Ishikawa (cell line): ENCODE measurements at regions not wholly inside any gene's neighbourhood (a gene's known extent, or its start where the extent isn't known, plus 50 kb on each side); places are given as distances from the start of the nearest gene placed in this dataset.

ENCODE experiments used
- CEBPB ChIP-seq: IDR thresholded peaks from 2 replicates; pipeline ENCODE4 v1.6.1; 2012
- CREB1 ChIP-seq: IDR thresholded peaks from 2 replicates; pipeline ENCODE4 v1.6.1; 2012; ENCODE audit warnings: low read depth
- EGR1 ChIP-seq: IDR thresholded peaks from 2 replicates; pipeline ENCODE4 v1.6.1; 2012
- EP300 ChIP-seq: IDR thresholded peaks from 2 replicates; pipeline ENCODE4 v1.6.1; 2012; ENCODE audit warnings: borderline replicate concordance
- FOXM1 ChIP-seq: IDR thresholded peaks from 2 replicates; pipeline ENCODE4 v1.6.1; 2012; ENCODE audit warnings: low read depth, borderline replicate concordance
- MAX ChIP-seq: IDR thresholded peaks from 2 replicates; pipeline ENCODE4 v1.6.1; 2012
- NFIC ChIP-seq: IDR thresholded peaks from 2 replicates; pipeline ENCODE4 v1.6.1; 2012
- RAD21 ChIP-seq: IDR thresholded peaks from 2 replicates; pipeline ENCODE4 v1.6.1; 2012; ENCODE audit warnings: low read depth
- REST ChIP-seq: IDR thresholded peaks from 2 replicates; pipeline ENCODE4 v1.6.1; 2012; ENCODE audit warnings: low read depth, mild to moderate bottlenecking
- TAF1 ChIP-seq: IDR thresholded peaks from 2 replicates; pipeline ENCODE4 v1.6.1; 2012; ENCODE audit warnings: low read depth, mild to moderate bottlenecking
- TCF12 ChIP-seq: IDR thresholded peaks from 2 replicates; pipeline ENCODE4 v1.6.1; 2012; ENCODE audit warnings: low read depth
- TEAD4 ChIP-seq: IDR thresholded peaks from 2 replicates; pipeline ENCODE4 v1.6.1; 2012
- USF1 ChIP-seq: IDR thresholded peaks from 2 replicates; pipeline ENCODE4 v1.6.1; 2012
- YY1 ChIP-seq: IDR thresholded peaks from 2 replicates; pipeline ENCODE4 v1.6.1; 2012; ENCODE audit warnings: low read depth
- ZBTB7A ChIP-seq: IDR thresholded peaks from 2 replicates; pipeline ENCODE4 v1.6.1; 2012; ENCODE audit warnings: low read depth

GRCh38 chr20:17044891-17045290 is 181.9 kb upstream of the PCSK2 start:
- TF ChIP-seq TAF1, result no peak
- TF ChIP-seq USF1, result no peak
- no peak for TF ChIP-seq FOXM1

- TF ChIP-seq REST (no peak), TCF12 (no peak), RAD21 (no peak), FOXM1 (no peak), YY1 (no peak), EP300 (no peak), TAF1 (no peak), ZBTB7A (no peak), CREB1 (no peak), USF1 (no peak), MAX (no peak), EGR1 (no peak), TEAD4 (no peak), CEBPB (no peak), NFIC (no peak)
Observed at GRCh38 chr20:17059465-17059864, 167.4 kb upstream of the PCSK2 start.

- no peak for TF ChIP-seq YY1
- TF ChIP-seq CREB1, result no peak
- no peak for TF ChIP-seq EP300
- TF ChIP-seq CEBPB, result no peak
- no peak for TF ChIP-seq MAX
- TF ChIP-seq TCF12, result no peak
- no peak for TF ChIP-seq EGR1
- TF ChIP-seq TEAD4, result no peak
- TF ChIP-seq RAD21, result no peak
- TF ChIP-seq TAF1, result no peak
Observed at GRCh38 chr20:17061715-17062114, 165.1 kb upstream of the PCSK2 start.

GRCh38 chr20:17062712-17063111 is 164.1 kb upstream of the PCSK2 start:
- no peak for TF ChIP-seq EGR1
- TF ChIP-seq FOXM1, result no peak
- no peak for TF ChIP-seq EP300
- no peak for TF ChIP-seq CEBPB
- TF ChIP-seq TAF1, result no peak
- no peak for TF ChIP-seq MAX
- TF ChIP-seq USF1, result no peak
- TF ChIP-seq YY1, result no peak
- no peak for TF ChIP-seq ZBTB7A
- TF ChIP-seq NFIC, result no peak
- TF ChIP-seq TEAD4, result no peak
- no peak for TF ChIP-seq CREB1
- no peak for TF ChIP-seq REST

- TF ChIP-seq TCF12, result no peak
Observed at GRCh38 chr20:17066902-17067301, 159.9 kb upstream of the PCSK2 start.

GRCh38 chr20:17068084-17068711 is 158.6 kb upstream of the PCSK2 start:
- TF ChIP-seq TCF12, result no peak
